Upper lobe of left lung (tissue), 4 donors: ENCODE measurements at regions not wholly inside any gene's neighbourhood (a gene's known extent, or its start where the extent isn't known, plus 50 kb on each side); places are given as distances from the start of the nearest gene placed in this dataset.

Experiments
- CTCF ChIP-seq, 6 experiments: fragments of 450-650 bp in 4 of 6; fragments of 200-600 bp in 2 of 6; sonication (generic) in 2 of 6; IDR thresholded peaks; one replicate each; pipeline ENCODE4 v1.5.1; 2016 to 2019; ENCODE audit warnings: antibody characterized with exemption in 6 of 6
- POLR2AphosphoS5 ChIP-seq, 2 donors: sonication (generic); formaldehyde crosslinking; IDR thresholded peaks; one replicate each; pipeline ENCODE4 v1.5.1; 2017; ENCODE audit warnings: antibody characterized with exemption in 2 of 2

GRCh38 chr6:106733386-106733785 lies 104.0 kb downstream of the QRSL1 start:
- TF ChIP-seq CTCF (IDR thresholded peaks at IDR 0.05) = no peak
- no peak for TF ChIP-seq POLR2AphosphoS5 (IDR thresholded peaks at IDR 0.05)
